GM21390 (cell line): ENCODE measurements at regions not wholly inside any gene's neighbourhood (a gene's known extent, or its start where the extent isn't known, plus 50 kb on each side); places are given as distances from the start of the nearest gene placed in this dataset.
"Not testable (repeated sequence)": the region's sequence is repeated elsewhere in the genome, so short reads cannot be mapped to it uniquely, and the experiment has no call there.

Experiments used
- ATAC-seq: cut with Tn5 transposase; IDR thresholded peaks from one replicate; pipeline ENCODE4 v1.9.1; 2021; ENCODE audit not compliant: unreplicated experiment

GRCh38 chr7:24127930-24128329 lies 156.1 kb upstream of the NPY start:
- no peak for ATAC-seq

GRCh38 chr7:24129597-24129996 lies 154.4 kb upstream of the NPY start:
- no peak for ATAC-seq

GRCh38 chr7:24130631-24131030 lies 153.4 kb upstream of the NPY start:
- no peak for ATAC-seq

- no peak for ATAC-seq
These were observed 150.3 kb upstream of the NPY start for GRCh38 chr7:24133691-24134090.

GRCh38 chr7:24134535-24134934 lies 149.5 kb upstream of the NPY start:
- ATAC-seq = no peak

- ATAC-seq = peak; percentile 64
These were observed 148.8 kb upstream of the NPY start for GRCh38 chr7:24135003-24135817.

- no peak for ATAC-seq
These were observed 146.7 kb upstream of the NPY start for GRCh38 chr7:24137338-24137737.

GRCh38 chr7:24138343-24138742 lies 145.6 kb upstream of the NPY start:
- no peak for ATAC-seq

GRCh38 chr7:24140001-24140400 lies 144.0 kb upstream of the NPY start:
- no peak for ATAC-seq

GRCh38 chr7:24141874-24142509 lies 142.0 kb upstream of the NPY start:
- no peak for ATAC-seq

- ATAC-seq = no peak
These were observed 140.4 kb upstream of the NPY start for GRCh38 chr7:24143547-24143946.

GRCh38 chr7:24151944-24152343 lies 132.0 kb upstream of the NPY start:
- ATAC-seq = no peak

GRCh38 chr7:24152356-24152755 lies 131.6 kb upstream of the NPY start:
- ATAC-seq = no peak

- no peak for ATAC-seq
These were observed 131.0 kb upstream of the NPY start for GRCh38 chr7:24152877-24153472.

GRCh38 chr7:24157666-24158065 lies 126.3 kb upstream of the NPY start:
- no peak for ATAC-seq

- no peak for ATAC-seq
These were observed 125.0 kb upstream of the NPY start for GRCh38 chr7:24158975-24159374.

- no peak for ATAC-seq
These were observed 119.6 kb upstream of the NPY start for GRCh38 chr7:24164401-24164800.

- no peak for ATAC-seq
These were observed 114.8 kb upstream of the NPY start for GRCh38 chr7:24169077-24169624.

- not testable (repeated sequence) for ATAC-seq
These were observed 112.0 kb upstream of the NPY start for GRCh38 chr7:24171951-24172350.

GRCh38 chr7:24172856-24173255 lies 111.1 kb upstream of the NPY start:
- no peak for ATAC-seq

- no peak for ATAC-seq
These were observed 108.4 kb upstream of the NPY start for GRCh38 chr7:24175603-24176002.
